Left ventricle myocardium inferior (tissue), 1 donor: ENCODE measurements at regions not wholly inside any gene's neighbourhood (a gene's known extent, or its start where the extent isn't known, plus 50 kb on each side); places are given as distances from the start of the nearest gene placed in this dataset.

Experiments
- DNase-seq: peaks from one replicate; pipeline ENCODE4 v3.0.0-alpha.2; 2020
- H3K27ac ChIP-seq: fragments of 200-600 bp; replicated peaks from 2 replicates; pipeline ENCODE4 v1.8.0; 2021
- H3K27me3 ChIP-seq: fragments of 200-600 bp; 2 replicates; pipeline ENCODE4 v1.8.0; 2021; ENCODE audit warnings: low read depth
- H3K36me3 ChIP-seq: fragments of 200-600 bp; 2 replicates; pipeline ENCODE4 v1.8.0; 2021
- H3K4me1 ChIP-seq: fragments of 200-600 bp; 2 replicates; pipeline ENCODE4 v1.8.0; 2021
- H3K4me3 ChIP-seq: fragments of 200-600 bp; 2 replicates; pipeline ENCODE4 v1.8.0; 2021; ENCODE audit warnings: mild to moderate bottlenecking, moderate library complexity
- H3K9me3 ChIP-seq: fragments of 200-600 bp; replicated peaks from 2 replicates; pipeline ENCODE4 v1.8.0; 2021
- intact Hi-C: fragments of 100-400 bp; cut with micrococcal nuclease; formaldehyde crosslinking; loops from one replicate; pipeline ENCODE4 v1.11.0; 2022
- TF ChIP-seq, protein P1 (sequence below): fragments of 200-600 bp; IDR thresholded peaks from 2 replicates; pipeline ENCODE4 v1.8.0; 2021; ENCODE audit warnings: antibody characterized with exemption, mild to moderate bottlenecking, borderline replicate concordance
- donor health status: DM: no; HTN: yes; CAD: no; lungs with severe emphysema.

DNA sequence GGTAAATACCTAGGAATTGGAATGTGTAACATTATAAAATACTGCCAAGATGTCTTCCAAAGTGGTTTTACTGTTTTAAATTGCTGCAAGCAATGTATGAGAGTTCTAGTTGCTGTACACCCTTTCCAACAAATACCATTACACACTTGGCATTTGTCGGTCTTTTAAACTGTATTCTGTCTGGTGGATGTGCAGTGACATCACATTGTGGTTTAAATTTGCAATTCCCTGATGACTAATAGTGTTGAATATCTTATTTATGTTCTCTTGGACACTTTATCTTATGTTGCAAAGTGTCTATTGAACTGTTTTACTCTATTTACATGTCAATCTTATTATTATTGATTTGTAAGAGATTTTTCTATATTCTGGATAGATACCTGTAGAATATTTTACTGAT is 561.2 kb upstream of the B3GALT2 start:
- TF ChIP-seq, protein P1, sequence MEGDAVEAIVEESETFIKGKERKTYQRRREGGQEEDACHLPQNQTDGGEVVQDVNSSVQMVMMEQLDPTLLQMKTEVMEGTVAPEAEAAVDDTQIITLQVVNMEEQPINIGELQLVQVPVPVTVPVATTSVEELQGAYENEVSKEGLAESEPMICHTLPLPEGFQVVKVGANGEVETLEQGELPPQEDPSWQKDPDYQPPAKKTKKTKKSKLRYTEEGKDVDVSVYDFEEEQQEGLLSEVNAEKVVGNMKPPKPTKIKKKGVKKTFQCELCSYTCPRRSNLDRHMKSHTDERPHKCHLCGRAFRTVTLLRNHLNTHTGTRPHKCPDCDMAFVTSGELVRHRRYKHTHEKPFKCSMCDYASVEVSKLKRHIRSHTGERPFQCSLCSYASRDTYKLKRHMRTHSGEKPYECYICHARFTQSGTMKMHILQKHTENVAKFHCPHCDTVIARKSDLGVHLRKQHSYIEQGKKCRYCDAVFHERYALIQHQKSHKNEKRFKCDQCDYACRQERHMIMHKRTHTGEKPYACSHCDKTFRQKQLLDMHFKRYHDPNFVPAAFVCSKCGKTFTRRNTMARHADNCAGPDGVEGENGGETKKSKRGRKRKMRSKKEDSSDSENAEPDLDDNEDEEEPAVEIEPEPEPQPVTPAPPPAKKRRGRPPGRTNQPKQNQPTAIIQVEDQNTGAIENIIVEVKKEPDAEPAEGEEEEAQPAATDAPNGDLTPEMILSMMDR, result no peak
- no peak overlapping the region for H3K4me3 ChIP-seq
- H3K36me3 ChIP-seq, result no peaks in the 10 kb centered on the region
- no peak for DNase-seq
- no peak overlapping the region for H3K27ac ChIP-seq
- H3K27me3 ChIP-seq, result no peaks in the 10 kb centered on the region
- intact Hi-C loops, result no loop called here
- no peaks in the 10 kb centered on the region for H3K9me3 ChIP-seq
- H3K4me1 ChIP-seq, result no peaks in the 10 kb centered on the region

DNA sequence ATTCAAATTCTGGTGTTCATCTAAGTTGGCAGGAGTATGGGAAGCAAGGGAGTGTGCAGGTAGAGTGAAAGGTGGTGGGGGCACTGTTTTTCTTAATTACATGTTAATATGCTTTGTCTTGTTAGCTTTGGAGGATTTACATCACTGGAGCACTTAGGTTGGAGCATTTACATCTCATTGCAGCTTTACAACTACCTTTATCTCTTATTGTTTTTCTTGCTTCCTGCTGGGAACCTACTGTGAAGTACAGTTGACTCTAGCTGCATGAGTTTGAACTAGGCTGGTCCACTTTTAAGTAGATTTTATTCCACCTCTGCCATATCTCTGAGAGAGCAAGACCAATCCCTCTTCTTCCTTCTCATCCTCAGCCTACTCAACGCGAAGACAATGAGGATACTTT is 554.8 kb upstream of the B3GALT2 start:
- DNase-seq, result no peak
- no peaks in the 10 kb centered on the region for H3K9me3 ChIP-seq
- no peak overlapping the region for H3K27ac ChIP-seq
- TF ChIP-seq, protein P1, result no peak
- H3K27me3 ChIP-seq, result no peaks in the 10 kb centered on the region
- intact Hi-C loops, result no loop called here
- H3K36me3 ChIP-seq, result no peaks in the 10 kb centered on the region
- H3K4me3 ChIP-seq, result no peak overlapping the region
- peaks cover 8% of the 10 kb centered on the region for H3K4me1 ChIP-seq

DNA sequence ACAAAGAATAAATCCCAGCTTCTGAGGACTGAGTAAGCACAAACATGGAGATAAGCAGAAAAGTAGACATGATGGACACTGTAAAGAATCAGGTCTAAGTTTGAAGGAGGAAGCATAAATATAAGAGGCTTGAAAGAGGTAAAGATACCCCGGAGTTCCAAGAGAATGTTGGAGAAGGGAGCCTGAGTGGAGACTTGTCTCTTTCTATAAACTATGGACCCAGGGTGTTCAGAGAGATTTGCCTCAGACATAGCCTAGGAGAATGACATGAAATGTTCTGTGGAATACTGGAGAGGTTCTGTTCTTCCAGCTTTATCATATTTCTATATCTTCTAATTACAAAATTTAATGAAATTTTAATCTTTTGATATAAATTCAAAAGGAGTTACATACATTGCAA is 554.3 kb upstream of the B3GALT2 start:
- TF ChIP-seq, protein P1, result no peak
- H3K4me1 ChIP-seq, result peaks cover 8% of the 10 kb centered on the region
- no peak overlapping the region for H3K4me3 ChIP-seq
- intact Hi-C loops, result no loop called here
- H3K27me3 ChIP-seq, result no peaks in the 10 kb centered on the region
- no peak for DNase-seq
- H3K27ac ChIP-seq, result no peak overlapping the region
- no peaks in the 10 kb centered on the region for H3K9me3 ChIP-seq
- H3K36me3 ChIP-seq, result no peaks in the 10 kb centered on the region

DNA sequence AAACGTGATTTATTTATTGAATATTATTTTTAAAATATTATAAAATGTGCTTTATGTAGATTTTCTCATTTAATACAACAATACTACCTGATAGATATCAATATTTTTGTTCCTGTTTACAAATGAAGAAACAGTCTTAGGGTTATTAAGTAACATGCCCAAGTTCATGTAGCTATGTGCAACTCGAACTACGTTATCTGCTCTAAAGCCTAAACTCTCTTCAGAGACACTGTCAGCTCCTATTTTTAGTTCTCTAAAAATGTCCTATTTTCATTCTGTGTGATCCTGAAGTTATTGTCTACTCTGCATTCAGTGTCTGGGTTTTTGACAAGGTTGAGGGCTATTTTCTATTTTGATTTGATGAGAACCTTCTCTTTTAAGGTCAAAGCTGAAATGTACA is 550.1 kb upstream of the B3GALT2 start:
- Histone ChIP-seq H3K4me3 (no peak overlapping the region), H3K9me3 (no peaks in the 10 kb centered on the region), H3K27me3 (no peaks in the 10 kb centered on the region), H3K4me1 (peaks cover 8% of the 10 kb centered on the region), H3K36me3 (no peaks in the 10 kb centered on the region), H3K27ac (peak overlapping the region; percentile 25)
- TF ChIP-seq, protein P1, result no peak
- intact Hi-C loops, result no loop called here
- DNase-seq, result no peak

DNA sequence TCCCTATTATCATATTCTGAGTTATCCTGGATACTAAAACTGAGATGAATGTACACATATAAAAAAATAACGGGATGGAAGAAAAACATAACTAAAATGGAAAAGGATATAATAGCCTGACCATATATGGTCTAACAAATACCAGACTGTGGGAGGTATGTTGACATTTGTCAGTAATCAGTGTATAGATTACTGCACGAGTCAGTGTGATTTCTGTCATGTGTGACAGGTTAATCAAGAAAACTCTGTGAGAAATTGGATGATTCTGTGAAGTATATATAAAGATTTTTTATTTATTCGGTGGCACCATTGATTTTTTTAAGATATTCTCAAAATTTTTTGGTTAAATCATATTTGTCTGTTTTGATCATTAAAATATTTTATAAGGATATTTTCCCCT is 547.3 kb upstream of the B3GALT2 start:
- no peak for DNase-seq
- intact Hi-C loops, result no loop called here
- Histone ChIP-seq H3K4me1 (peaks cover 8% of the 10 kb centered on the region), H3K36me3 (no peaks in the 10 kb centered on the region), H3K4me3 (no peak overlapping the region), H3K27ac (no peak overlapping the region), H3K27me3 (no peaks in the 10 kb centered on the region), H3K9me3 (no peaks in the 10 kb centered on the region)
- TF ChIP-seq, protein P1, result no peak

DNA sequence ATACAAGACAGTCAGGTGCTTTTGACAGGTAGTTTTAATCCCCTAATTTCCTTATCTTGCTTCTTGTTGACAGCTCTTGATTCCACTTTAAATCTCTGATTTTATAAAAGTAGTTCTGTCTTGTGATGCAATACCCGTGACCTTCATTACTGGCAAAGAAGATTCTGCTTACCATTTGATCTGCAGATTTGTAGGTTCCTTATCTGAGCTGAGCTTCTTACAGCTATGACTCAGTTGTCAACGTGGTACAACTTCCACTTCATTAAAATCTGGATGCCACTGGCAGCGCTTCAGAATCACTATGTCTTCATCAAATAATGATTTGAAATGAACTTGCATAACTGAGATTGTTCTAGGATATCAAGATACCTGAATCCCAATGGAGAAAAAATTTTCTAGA is 543.6 kb upstream of the B3GALT2 start:
- no peak overlapping the region for H3K4me3 ChIP-seq
- intact Hi-C loops, result no loop called here
- no peaks in the 10 kb centered on the region for H3K4me1 ChIP-seq

More for the DNA sequence above, 543.6 kb upstream of the B3GALT2 start:
- no peaks in the 10 kb centered on the region for H3K36me3 ChIP-seq
- TF ChIP-seq, protein P1, result no peak
- DNase-seq, result no peak
- H3K27ac ChIP-seq, result no peak overlapping the region
- no peaks in the 10 kb centered on the region for H3K27me3 ChIP-seq
- H3K9me3 ChIP-seq, result no peaks in the 10 kb centered on the region
